Stimulated activated naive CD8-positive, alpha-beta T cell treated with anti-CD3 and anti-CD28 coated beads, Interleukin-15, amount 100 ng/mL, for 72 hours (primary cell): ENCODE measurements at regions not wholly inside any gene's neighbourhood (a gene's known extent, or its start where the extent isn't known, plus 50 kb on each side); places are given as distances from the start of the nearest gene placed in this dataset.
A peak's percentile ranks its signal among the peaks of the same experiment; 100 is the strongest.

ENCODE experiments used
- ATAC-seq: fragments of 150-1000 bp; cut with Tn5 transposase; 2 replicates; pipeline ENCODE4 v1.10.0; 2021; ENCODE audit warnings: mild to moderate bottlenecking, moderate library complexity
- DNase-seq, 2 donors: peaks; one replicate each; pipeline ENCODE4 v3.0.0; 2021 to 2022
- H3K27ac Mint-ChIP-seq, 2 donors: one replicate each; pipeline ENCODE4 v1.8.0; 2022; ENCODE audit warnings: mild to moderate bottlenecking in 2 of 2, mixed read lengths in 2 of 2, moderate library complexity in 2 of 2
- H3K27me3 Mint-ChIP-seq: one replicate; pipeline ENCODE4 v1.8.0; 2022; ENCODE audit warnings: mixed read lengths
- H3K4me1 Mint-ChIP-seq: one replicate; pipeline ENCODE4 v1.8.0; 2022; ENCODE audit warnings: mild to moderate bottlenecking, mixed read lengths
- H3K4me3 Mint-ChIP-seq, 2 donors: one replicate each; pipeline ENCODE4 v1.8.0; 2022; ENCODE audit warnings: mild to moderate bottlenecking in 2 of 2, mixed read lengths in 2 of 2, moderate library complexity in 1 of 2
- H3K9me3 Mint-ChIP-seq, 2 donors: one replicate each; pipeline ENCODE4 v1.8.0; 2022; ENCODE audit warnings: mixed read lengths in 2 of 2

DNA sequence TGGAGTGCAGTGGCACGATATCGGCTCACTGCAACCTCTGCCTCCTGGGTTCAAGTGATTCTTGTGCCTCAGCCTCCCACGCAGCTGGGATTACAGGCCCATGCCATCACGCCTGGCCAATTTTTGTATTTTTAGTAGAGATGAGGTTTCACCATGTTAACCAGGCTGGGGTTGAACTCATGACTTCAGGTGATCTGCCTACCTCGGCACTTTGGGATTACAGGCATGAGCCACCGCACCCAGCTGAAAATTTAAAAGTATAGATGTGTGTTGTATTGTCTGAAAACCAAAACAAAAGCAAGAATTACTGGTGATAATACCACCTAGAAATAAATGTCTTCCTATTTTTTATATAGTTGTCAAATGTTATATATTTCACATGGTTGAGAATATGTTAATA lies 162.0 kb upstream of the DMRT1 start:
- ATAC-seq, result no peak
- peaks cover 31% of the 10 kb centered on the region for H3K4me1 Mint-ChIP-seq
- no peak overlapping the region for H3K4me3 Mint-ChIP-seq
- DNase-seq, result no peak
- no peaks in the 10 kb centered on the region for H3K27me3 Mint-ChIP-seq
- H3K27ac Mint-ChIP-seq, result no peak overlapping the region
- H3K9me3 Mint-ChIP-seq, result no peaks in the 10 kb centered on the region

DNA sequence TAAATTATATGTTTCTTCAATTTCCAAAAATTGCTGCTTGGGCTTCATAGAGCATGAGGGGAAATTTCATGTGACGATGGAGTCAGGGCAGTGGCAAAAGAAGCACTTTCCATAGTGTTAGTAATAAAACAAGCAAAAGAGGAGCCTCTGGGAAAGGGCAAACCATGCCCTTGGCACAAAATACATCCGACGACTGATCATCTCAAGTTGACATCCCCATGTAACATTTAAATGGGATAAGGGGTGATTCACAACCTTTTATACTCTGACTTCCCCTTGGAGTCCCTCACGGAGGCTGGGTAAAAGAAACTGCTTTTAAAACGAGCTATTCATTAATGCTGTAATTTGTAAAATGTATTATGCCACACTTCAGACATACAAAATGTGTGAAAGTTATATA lies 161.4 kb upstream of the DMRT1 start:
- H3K27me3 Mint-ChIP-seq, result no peaks in the 10 kb centered on the region
- ATAC-seq, result no peak

DNA sequence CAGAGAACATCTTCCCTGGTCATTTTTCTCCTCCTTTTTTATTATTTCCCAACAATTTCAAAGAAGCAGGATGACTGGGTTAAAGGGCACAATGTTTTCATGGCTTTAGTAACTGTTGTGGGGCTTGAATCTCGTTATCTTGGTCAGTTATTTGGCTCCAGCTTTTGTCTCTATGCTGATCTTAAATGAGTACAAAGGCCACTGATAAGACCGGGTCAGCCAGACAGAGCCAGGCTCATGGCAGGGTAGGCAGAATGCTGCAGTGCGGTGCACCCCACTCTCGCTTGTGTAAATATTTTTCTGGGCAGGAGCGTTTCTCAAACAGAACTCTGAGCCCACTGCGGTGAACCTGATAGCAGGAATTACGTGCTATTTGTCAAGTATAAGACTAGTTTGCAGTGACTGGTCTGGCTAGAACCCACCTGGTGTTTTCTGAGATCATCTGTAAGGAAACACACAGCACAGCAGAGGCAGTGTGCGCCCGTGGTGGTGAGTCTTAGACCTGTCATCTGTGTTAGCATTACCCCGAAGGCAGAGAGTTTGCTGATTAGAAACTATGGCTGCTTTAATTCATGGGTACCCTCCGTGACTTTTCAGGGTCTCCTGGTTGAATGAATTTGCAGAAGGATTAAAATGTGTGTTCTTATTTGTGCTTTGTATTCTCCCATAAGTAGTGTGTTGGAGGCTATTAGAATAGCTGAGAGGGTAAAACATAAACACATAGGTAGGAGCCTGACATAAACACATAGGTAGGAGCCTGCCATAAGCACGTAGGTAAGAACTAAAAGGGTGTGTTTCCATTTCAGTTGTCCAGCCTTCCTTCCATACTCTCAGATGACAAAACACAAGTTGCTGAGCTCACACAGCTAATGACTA lies 158.6 kb upstream of the DMRT1 start:
- Mint-ChIP-seq H3K4me3 (no peak overlapping the region), H3K9me3 (no peaks in the 10 kb centered on the region), H3K4me1 (peaks cover 5% of the 10 kb centered on the region), H3K27ac (no peak overlapping the region), H3K27me3 (no peaks in the 10 kb centered on the region)
- DNase-seq (no peak), ATAC-seq (no peak)

More for the DNA sequence above, 161.4 kb upstream of the DMRT1 start:
- Mint-ChIP-seq H3K4me3 (no peak overlapping the region), H3K27ac (no peak overlapping the region), H3K4me1 (peaks cover 28% of the 10 kb centered on the region), H3K9me3 (no peaks in the 10 kb centered on the region)
- no peak for DNase-seq

DNA sequence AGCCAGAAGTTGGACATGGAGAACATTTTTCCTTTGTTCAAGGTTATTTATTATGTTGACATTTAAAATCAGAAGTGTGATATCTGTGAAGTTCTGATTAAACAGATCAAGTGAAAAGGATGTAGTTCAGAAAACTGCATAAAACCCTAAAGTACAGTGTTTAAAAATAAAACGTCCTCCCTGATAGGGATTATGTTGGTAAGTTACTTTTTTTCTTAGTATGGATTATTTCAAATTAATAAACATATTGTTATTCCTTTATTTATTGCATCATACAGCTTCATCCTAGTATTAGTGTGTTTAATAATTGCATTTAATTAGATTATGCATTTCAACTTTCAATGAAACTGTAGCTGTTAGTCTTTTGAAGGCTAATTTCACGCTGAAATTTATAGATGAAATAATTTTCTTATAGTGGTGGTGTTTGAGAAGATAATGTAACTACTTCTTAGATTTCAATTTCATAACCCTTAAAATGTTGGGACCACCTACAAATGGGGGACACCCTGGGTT lies 157.9 kb upstream of the DMRT1 start:
- no peak for ATAC-seq
- Mint-ChIP-seq H3K4me1 (no peaks in the 10 kb centered on the region), H3K9me3 (no peaks in the 10 kb centered on the region), H3K27ac (no peak overlapping the region), H3K4me3 (no peak overlapping the region), H3K27me3 (no peaks in the 10 kb centered on the region)
- DNase-seq, result no peak

DNA sequence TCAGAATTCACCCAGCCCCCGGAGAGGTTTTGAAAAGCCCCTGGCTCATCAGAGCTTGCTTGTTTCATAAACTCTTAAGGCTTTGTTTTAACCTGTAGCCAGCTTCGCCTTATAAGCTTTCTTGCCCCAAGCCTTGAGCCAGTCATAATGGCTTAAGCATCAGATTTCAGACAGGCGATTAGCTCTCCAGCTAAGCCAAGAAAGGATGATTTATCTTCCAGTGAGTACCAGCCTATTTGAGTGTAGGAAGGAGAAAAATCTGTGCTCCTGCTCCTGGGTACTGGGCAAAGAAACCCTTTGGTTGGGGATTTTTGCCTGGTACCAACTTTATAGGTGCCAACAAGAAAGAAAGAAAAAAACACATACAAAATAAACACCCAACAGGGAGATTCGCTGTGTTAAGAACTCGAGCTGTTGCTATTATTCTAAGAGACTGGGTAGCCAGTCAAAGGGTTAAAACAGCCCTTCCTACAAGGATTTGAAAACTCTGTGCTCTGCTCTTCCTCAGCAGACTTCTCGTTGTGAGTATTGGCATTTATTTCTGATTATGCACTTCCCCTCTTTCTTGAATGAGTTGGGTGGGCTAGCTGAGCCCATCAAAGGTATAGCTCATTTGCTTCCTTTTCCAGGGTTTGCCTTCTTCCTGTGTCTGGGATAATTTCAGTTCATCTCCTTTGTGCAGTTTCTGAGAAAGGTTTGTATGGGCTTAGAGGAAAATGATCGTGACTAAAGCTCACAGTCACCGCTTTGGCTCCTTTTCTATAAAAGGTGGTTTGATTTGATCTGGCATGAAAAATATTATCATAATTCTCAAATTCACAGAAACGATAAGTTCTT lies 157.2 kb upstream of the DMRT1 start:
- Mint-ChIP-seq H3K4me1 (no peaks in the 10 kb centered on the region), H3K27me3 (no peaks in the 10 kb centered on the region), H3K9me3 (no peaks in the 10 kb centered on the region), H3K27ac (peak overlapping the region in 1 of 2 donors; percentile 37), H3K4me3 (no peak overlapping the region)
- ATAC-seq, result no peak
- no peak for DNase-seq

DNA sequence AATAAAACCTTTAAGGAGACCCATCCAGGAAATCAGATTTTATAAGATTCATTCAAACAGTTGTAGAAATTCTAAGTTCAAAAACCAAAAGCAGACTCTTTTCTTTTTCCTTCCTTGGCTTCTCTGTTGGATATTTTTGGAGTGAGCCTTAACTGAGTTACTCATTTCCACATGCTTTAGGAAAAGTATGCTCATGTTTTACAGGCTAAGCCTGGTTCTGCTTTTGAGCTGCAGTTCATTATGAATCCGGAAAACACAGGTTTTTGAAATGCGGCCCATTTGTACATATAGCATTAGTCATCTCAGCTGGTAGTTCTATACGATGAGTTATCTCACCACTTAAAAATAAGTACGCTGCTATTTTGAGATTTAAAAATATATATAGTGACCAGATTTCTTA lies 156.6 kb upstream of the DMRT1 start:
- Mint-ChIP-seq H3K4me1 (no peaks in the 10 kb centered on the region), H3K4me3 (no peak overlapping the region), H3K27ac (peak overlapping the region in 1 of 2 donors; percentile 37), H3K27me3 (no peaks in the 10 kb centered on the region), H3K9me3 (no peaks in the 10 kb centered on the region)
- ATAC-seq (no peak), DNase-seq (no peak)

DNA sequence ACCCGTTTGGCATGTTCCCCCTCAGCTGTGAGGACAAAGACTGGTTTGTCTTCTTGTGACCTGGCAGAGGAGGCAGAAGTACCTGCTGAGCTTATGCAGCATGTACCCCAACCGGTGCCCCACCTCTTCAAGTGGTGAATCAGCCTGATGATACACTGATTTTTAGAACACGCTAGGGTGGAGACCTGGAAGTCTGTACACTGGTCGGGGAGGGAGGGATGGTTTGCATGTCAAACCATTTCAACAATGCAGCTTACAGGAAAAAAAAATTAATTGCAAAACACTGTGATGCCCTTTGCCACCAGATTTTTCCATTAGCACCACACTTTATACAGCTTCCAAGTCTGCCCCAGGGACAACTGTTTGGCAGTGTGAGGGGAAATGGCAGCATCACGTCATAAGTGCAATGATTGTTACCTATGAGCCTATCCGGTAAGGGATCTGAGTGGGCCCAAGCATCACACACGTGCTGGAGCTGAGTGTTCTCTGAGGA lies 155.1 kb upstream of the DMRT1 start:
- Mint-ChIP-seq H3K9me3 (no peaks in the 10 kb centered on the region), H3K4me3 (no peak overlapping the region), H3K4me1 (no peaks in the 10 kb centered on the region), H3K27me3 (no peaks in the 10 kb centered on the region), H3K27ac (no peak overlapping the region)
- no peak for DNase-seq
- no peak for ATAC-seq

DNA sequence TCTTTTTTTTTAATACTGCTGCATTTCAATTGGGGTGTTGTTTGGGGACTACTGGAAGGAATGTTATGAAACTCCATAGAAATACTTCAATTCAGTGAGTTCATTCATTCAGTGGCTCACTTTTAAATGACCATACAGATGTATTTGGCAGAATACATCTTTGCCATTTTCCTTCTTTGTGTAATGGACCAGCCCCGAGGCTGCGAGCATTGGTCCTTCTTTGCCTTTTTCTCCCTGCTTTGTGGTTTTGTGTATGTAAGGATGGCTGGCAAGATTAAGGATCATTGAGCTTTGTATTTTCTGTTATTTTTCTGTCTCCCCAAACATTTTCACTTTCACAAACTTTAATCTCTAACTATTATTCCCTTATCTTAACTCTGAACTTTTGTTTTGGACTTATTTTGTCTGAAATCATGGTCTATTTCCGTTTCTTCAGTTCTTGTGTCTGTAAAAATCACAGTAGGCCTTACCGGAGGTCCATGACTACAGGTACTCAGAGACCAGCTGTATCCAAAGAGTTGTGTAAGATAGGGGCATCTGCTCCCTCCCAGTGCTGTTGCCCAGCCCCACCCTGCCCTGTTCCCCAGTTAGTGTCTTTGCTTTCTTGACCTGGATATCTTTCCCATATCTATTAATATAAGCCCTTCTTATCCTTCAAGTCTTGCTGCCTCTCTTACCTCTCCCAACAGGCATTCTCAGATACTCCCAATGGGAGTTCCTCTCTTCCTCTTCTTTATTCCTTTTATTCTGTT lies 154.3 kb upstream of the DMRT1 start:
- no peak for DNase-seq
- no peak for ATAC-seq
- Mint-ChIP-seq H3K9me3 (no peaks in the 10 kb centered on the region), H3K4me1 (no peaks in the 10 kb centered on the region), H3K27ac (no peak overlapping the region), H3K27me3 (no peaks in the 10 kb centered on the region), H3K4me3 (no peak overlapping the region)

DNA sequence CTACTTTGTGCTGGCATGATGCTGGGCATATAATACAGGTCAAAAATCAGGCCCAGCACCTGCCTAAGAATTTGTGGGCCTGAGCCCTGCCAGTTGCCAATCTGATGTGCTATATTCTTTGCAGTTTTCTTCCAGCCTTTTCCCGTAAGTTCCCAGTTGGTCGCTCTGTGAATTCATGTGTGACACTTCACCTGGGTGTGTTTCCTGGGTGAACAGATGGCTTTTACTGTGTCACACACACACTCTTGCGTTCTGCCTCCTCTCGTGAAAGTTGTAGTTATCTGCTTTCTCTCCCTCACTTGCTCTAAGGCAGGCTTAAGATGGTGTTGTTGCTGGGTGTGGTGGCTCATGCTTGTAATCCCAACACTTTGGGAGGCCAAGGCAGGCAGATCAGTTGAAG lies 153.5 kb upstream of the DMRT1 start:
- H3K27me3 Mint-ChIP-seq, result no peaks in the 10 kb centered on the region
- H3K9me3 Mint-ChIP-seq, result no peaks in the 10 kb centered on the region
- H3K4me1 Mint-ChIP-seq, result peaks cover 2% of the 10 kb centered on the region
- no peak overlapping the region for H3K4me3 Mint-ChIP-seq
- ATAC-seq, result no peak
- no peak overlapping the region for H3K27ac Mint-ChIP-seq
- no peak for DNase-seq

DNA sequence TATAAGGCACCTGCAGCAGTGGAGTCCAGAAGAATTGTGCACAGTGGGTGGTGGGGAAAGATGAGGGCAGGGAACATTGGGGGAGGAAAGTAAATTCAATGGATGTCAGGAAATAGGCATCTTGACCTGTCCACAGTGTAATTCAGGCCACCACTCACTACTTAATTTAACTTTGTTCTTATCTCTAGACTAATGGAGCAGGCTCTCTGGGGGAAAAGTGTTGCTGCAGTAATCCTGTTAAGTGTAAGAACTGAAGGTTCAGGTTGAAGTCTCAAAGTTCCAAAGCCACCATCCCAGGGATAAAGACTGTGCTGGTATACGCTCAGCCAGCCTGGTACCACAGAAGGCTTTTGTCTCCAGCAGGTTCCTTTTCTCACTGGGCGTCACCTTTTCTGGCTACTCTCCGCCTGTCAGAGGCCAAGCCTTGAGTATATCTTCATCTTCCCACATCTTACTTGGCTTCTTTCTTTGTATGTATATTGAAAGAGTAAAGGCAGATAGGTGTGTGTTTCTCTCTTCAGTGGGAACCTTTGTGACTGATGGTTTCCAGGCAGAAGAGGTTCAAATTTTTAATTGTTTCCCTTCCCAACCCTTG lies 150.9 kb upstream of the DMRT1 start:
- no peak for ATAC-seq
- no peak for DNase-seq
- H3K27ac Mint-ChIP-seq, result no peak overlapping the region
- no peak overlapping the region for H3K4me3 Mint-ChIP-seq
- no peaks in the 10 kb centered on the region for H3K27me3 Mint-ChIP-seq
- H3K9me3 Mint-ChIP-seq, result no peaks in the 10 kb centered on the region
- H3K4me1 Mint-ChIP-seq, result peaks cover 18% of the 10 kb centered on the region

DNA sequence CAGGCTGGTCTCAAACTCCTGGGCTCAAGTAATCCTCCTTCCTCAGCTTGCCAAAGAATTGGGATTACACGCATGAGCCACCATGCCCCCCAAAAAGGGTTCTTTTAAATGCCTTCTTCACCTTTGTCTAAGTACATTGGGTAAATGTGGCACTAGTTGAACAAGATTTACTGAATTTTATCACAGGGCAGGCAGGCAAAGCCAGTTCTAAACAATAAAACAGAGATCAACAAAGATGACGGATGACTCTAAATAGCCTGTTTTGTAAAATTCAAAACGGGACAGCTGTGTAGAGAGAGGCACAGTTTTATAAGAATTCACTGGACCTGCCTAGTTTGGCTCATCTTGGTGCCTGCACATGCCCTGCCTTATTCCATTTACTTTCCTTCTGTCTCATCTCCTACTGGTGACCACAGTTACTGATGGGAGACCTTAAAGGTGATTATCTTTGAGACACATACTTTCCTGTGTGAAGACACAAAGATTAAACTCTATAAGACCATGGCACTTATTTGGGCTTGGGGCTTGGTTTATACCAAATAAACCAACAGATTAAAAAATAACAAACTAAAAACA lies 149.6 kb upstream of the DMRT1 start:
- no peaks in the 10 kb centered on the region for H3K9me3 Mint-ChIP-seq
- ATAC-seq (no peak), DNase-seq (no peak)
- no peak overlapping the region for H3K27ac Mint-ChIP-seq
- H3K4me3 Mint-ChIP-seq, result no peak overlapping the region
- H3K4me1 Mint-ChIP-seq, result peaks cover 18% of the 10 kb centered on the region
- no peaks in the 10 kb centered on the region for H3K27me3 Mint-ChIP-seq

DNA sequence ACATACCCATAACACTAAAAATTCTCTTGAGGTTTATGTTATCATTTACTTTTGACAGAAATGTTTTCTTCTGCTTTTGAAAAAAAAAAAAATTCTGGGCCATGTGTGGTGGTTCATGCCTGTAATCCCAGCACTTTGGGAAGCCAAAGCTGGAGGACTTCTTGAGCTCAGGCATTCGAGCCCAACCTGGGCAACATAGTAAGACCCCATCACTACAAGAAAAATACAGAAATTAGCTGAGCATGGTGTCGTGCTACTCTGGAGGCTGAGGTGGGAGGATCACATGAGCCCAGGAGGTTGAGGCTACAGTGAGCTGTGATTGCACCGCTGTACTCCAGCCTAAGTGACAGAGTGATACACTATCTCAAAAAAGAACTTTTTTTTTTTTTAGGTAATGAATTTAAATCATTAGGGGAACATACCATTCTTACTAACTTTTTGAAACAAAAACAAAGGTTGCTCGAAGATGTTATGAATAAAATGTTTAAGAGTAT lies 148.8 kb upstream of the DMRT1 start:
- Mint-ChIP-seq H3K27ac (no peak overlapping the region), H3K4me1 (peaks cover 18% of the 10 kb centered on the region), H3K27me3 (no peaks in the 10 kb centered on the region), H3K4me3 (no peak overlapping the region), H3K9me3 (no peaks in the 10 kb centered on the region)
- no peak for DNase-seq
- no peak for ATAC-seq

DNA sequence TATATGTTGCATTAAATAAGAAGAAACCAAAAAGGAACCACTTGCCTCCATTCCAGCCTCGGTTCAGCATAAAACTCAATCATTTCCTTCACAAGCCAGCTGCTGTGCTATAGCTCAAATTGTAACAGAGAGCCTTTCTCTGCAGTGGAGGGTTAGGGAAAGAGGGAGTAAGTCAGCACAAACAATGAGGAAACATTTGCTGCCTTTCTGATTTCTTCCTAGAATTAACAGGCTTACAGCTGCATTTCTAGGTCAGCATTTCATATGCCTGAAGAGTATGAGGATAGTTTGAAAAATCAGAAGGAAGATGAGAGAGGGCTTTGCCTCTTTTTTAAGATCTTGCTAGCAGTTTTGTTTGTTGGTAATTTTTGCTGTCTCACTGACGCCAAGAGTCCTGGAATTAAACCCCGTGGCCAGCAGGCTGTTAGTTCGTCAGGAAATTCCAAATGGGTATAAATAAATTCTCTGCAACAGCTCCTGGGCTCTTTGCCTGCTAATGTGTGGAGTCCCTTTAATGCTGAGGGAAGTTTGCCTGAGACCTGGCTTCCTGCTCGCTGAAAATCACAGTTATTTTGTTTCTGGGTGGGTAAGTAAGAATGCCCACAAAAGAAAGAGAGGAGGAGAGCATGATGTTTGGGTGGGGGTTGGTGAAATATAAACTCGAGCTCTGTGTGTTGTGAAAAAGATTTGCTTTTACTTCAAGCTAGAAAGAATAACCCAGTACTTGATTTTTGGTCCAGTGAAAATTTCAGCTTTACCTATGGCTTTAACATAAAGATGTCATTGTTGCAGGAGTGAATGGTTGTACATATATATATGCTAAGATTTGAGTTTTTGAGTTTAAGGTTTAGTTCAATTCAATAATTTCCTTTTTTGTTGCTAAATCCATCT lies 148.1 kb upstream of the DMRT1 start:
- H3K4me3 Mint-ChIP-seq, result no peak overlapping the region
- H3K27ac Mint-ChIP-seq, result peak overlapping the region; percentile 12 to 42
- H3K4me1 Mint-ChIP-seq, result peaks cover 18% of the 10 kb centered on the region
- no peak for ATAC-seq
- no peaks in the 10 kb centered on the region for H3K27me3 Mint-ChIP-seq
- DNase-seq, result no peak
- H3K9me3 Mint-ChIP-seq, result no peaks in the 10 kb centered on the region

DNA sequence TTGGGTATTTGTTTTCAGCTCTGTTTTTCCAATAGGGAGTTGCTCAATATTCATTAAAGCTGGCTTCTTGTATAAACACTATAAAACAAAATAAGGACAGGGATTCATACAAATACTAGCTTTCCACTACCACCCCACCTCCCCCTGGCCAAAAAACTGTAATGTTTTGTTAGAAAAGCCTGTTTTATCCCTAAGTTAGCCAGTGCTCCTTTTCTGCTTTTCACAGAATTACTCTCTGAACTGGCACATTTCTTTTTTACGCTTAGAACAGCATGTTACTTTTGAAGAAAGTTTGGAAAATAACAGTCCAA lies 147.4 kb upstream of the DMRT1 start:
- Mint-ChIP-seq H3K27ac (no peak overlapping the region), H3K4me1 (peaks cover 18% of the 10 kb centered on the region), H3K27me3 (no peaks in the 10 kb centered on the region), H3K4me3 (no peak overlapping the region), H3K9me3 (no peaks in the 10 kb centered on the region)
- ATAC-seq, result no peak
- no peak for DNase-seq
